Retinal pigment epithelial cell (primary cell): ENCODE measurements at regions not wholly inside any gene's neighbourhood (a gene's known extent, or its start where the extent isn't known, plus 50 kb on each side); places are given as distances from the start of the nearest gene placed in this dataset.

Experiments used
- DNase-seq: peaks from one replicate; pipeline ENCODE4 v3.0.0-alpha.2; 2010; ENCODE audit warnings: low read depth
- H3K4me3 ChIP-seq: 2 replicates; pipeline ENCODE4 v1.5.1; 2011; ENCODE audit warnings: mild to moderate bottlenecking, low read length, control low read depth, moderate library complexity
- CTCF ChIP-seq: conservative IDR thresholded peaks from 2 replicates; pipeline ENCODE4 v1.5.1; 2011; ENCODE audit warnings: low read depth, low read length, control low read depth, inconsistent platforms

GRCh38 chr20:21623781-21624094, 81.7 kb upstream of the PAX1 start:
- no peak for DNase-seq
- no peak for TF ChIP-seq CTCF
- H3K4me3 ChIP-seq = no peak overlapping the region

GRCh38 chr20:21623074-21623780, 82.2 kb upstream of the PAX1 start:
- H3K4me3 ChIP-seq = no peak overlapping the region

DNA sequence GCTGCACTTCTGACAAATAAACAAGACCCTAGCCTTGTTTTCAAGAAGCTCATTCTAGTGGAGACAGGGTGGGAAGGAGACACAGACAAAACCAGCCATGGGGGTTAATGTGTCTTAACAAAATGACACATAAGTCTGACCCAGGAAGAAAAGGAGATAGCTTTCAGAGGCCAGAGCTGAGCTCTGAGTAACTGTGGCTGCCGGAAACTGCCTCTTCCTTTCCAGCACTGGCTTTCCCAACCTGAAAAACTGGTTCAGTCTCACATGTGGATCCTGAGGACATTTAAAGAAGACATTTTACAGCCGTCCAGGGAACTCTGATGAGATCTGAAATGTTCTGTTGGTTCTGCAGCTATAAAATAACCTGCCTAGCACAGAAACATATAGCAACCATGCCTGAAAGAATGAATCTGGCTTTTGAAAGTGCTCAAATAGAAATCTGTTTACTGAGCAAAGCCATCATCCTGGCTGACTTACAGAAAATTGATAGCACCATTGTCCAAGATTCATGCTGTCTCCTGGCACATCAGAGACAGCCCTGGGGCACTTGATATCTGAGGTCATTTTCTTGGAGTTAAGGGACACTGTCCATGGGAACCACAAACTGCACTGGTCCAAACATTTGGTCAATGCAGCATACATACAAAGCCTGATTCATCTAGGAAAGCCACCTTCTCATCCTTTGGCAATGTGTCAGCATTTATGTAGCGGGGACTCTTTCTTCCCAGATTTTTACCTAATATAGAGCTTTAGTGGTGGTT, 83.2 kb upstream of the PAX1 start:
- TF ChIP-seq CTCF = no peak
- H3K4me3 ChIP-seq = no peak overlapping the region
- no peak for DNase-seq

More at GRCh38 chr20:21623074-21623780, 82.2 kb upstream of the PAX1 start:
- TF ChIP-seq CTCF = no peak
- DNase-seq = no peak

DNA sequence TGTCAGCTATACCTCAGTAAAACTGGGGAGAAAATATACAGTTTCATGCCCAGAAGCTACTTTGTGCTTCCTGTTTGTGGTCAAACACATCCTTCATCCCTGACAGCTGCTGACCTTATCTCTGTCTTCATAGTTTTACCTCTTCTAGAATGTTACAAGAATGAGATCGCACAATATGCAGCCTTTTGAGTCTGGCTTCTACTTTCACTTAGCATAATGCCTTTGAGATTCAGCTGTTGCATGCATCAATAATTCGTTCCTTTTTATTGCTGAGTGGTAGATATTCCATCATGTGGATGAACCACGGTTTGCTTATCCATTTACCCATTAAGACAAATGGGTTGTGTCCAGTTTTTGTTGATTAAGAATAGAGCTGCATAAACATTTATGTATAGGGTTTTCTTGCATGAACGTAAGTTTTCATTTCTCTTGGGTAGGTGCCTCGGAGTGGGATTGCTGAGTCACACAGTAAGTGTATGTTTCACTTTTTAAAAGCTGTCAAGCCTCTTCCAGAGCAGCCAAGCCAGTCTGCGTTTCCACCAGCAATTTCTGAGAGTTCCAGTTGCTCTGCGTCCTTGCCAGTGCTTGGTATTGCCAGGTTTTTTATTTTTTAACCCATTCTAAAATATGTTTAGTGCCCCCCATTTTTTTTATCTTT, 86.6 kb upstream of the PAX1 start:
- no peak overlapping the region for H3K4me3 ChIP-seq
- TF ChIP-seq CTCF = no peak
- DNase-seq = no peak

DNA sequence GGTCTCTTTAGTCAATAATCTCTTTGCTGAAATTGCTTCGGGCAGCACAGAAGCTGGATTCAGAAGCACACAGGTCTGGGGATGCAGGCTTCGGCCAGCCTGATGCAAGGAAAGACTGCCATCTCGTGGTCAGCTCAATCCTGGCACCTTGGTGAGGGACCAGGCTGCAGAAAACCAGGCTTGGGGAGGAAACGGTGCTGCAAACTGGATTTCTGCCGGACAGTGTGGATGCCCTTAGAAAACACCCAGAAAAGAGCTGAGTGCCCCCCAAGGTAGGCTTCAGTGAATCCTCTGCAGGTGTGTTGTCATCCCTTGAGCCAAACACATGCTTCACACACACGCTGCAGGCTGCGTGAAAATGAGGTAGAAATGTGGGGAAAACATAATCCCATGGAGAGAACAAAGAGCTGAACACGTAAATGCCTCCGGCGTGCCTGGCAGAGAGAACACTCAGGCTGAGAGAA, 89.8 kb upstream of the PAX1 start:
- no peak for DNase-seq
- peak; percentile 81 for TF ChIP-seq CTCF
- H3K4me3 ChIP-seq = no peak overlapping the region

DNA sequence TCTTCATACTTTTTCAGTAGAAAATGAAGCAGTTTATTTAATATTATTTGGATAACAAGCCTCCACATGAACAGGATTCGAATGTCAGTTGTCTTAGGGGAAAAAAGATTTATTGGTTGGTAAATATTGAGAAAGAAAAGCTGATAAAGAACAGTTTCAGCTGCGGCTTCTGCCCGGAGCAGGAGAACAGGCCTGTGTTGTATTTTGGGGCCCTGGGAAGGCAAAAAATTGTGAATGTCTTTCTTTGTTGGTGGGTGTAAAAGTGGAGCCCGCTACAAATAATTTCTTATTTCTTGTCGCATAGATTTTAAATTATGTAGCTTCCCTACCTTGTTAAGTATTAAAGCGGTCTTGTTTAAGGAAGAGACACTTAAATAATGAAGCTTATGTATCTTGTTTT, 90.5 kb upstream of the PAX1 start:
- no peak for DNase-seq
- no peak for TF ChIP-seq CTCF
- H3K4me3 ChIP-seq = no peak overlapping the region
